ENCODE measurements at regions not wholly inside any gene's neighbourhood (a gene's known extent, or its start where the extent isn't known, plus 50 kb on each side); places are given as distances from the start of the nearest gene placed in this dataset.

- TF ChIP-seq, protein P1, sequence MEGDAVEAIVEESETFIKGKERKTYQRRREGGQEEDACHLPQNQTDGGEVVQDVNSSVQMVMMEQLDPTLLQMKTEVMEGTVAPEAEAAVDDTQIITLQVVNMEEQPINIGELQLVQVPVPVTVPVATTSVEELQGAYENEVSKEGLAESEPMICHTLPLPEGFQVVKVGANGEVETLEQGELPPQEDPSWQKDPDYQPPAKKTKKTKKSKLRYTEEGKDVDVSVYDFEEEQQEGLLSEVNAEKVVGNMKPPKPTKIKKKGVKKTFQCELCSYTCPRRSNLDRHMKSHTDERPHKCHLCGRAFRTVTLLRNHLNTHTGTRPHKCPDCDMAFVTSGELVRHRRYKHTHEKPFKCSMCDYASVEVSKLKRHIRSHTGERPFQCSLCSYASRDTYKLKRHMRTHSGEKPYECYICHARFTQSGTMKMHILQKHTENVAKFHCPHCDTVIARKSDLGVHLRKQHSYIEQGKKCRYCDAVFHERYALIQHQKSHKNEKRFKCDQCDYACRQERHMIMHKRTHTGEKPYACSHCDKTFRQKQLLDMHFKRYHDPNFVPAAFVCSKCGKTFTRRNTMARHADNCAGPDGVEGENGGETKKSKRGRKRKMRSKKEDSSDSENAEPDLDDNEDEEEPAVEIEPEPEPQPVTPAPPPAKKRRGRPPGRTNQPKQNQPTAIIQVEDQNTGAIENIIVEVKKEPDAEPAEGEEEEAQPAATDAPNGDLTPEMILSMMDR (IDR thresholded peaks at IDR 0.05): no peak
- no peak for TF ChIP-seq POLR2AphosphoS5 (IDR thresholded peaks at IDR 0.05; ENCODE audit: insufficient read depth in 1 of 2, low read depth in 1 of 2)
- no peak for TF ChIP-seq POLR2A (IDR thresholded peaks at IDR 0.05)
Observed at GRCh38 chr10:33067917-33068316, 109.9 kb upstream of the ITGB1 start.

Data from vagina (tissue), 2 donors.